ENCODE measurements at regions not wholly inside any gene's neighbourhood (a gene's known extent, or its start where the extent isn't known, plus 50 kb on each side); places are given as distances from the start of the nearest gene placed in this dataset.

GRCh38 chr15:93816815-93817214, 414.5 kb upstream of the MCTP2 start:
- H3K4me1 Mint-ChIP-seq (ENCODE audit: low read depth): no peaks in the 10 kb centered on the region
- DNase-seq: no peak
- no peaks in the 10 kb centered on the region; the same call in 1 of the 2 replicates for H3K27me3 Mint-ChIP-seq (ENCODE audit: insufficient read depth)
- H3K9me3 Mint-ChIP-seq: peaks cover 31% of the 10 kb centered on the region
- H3K4me3 Mint-ChIP-seq: no peak overlapping the region
- H3K36me3 Mint-ChIP-seq (ENCODE audit: low read depth): no peaks in the 10 kb centered on the region
- TF ChIP-seq CTCF (IDR thresholded peaks at IDR 0.05): no peak
- H3K27ac Mint-ChIP-seq: no peak overlapping the region

GRCh38 chr15:93811305-93811704, 420.1 kb upstream of the MCTP2 start:
- Mint-ChIP-seq H3K9me3 (peaks cover 17% of the 10 kb centered on the region), H3K27ac (no peak overlapping the region), H3K36me3 (ENCODE audit: low read depth) (no peaks in the 10 kb centered on the region), H3K4me1 (ENCODE audit: low read depth) (peaks cover 5% of the 10 kb centered on the region; the same call in 1 of the 2 replicates), H3K27me3 (ENCODE audit: insufficient read depth) (no peaks in the 10 kb centered on the region; the same call in 1 of the 2 replicates), H3K4me3 (no peak overlapping the region)
- TF ChIP-seq CTCF (IDR thresholded peaks at IDR 0.05): no peak
- DNase-seq: no peak

GRCh38 chr15:93809516-93809915, 421.8 kb upstream of the MCTP2 start:
- DNase-seq: no peak
- TF ChIP-seq CTCF (IDR thresholded peaks at IDR 0.05): no peak
- H3K4me3 Mint-ChIP-seq: no peak overlapping the region
- H3K27me3 Mint-ChIP-seq (ENCODE audit: insufficient read depth): peaks cover under 1% of the 10 kb centered on the region
- H3K36me3 Mint-ChIP-seq (ENCODE audit: low read depth): no peaks in the 10 kb centered on the region
- H3K27ac Mint-ChIP-seq: no peak overlapping the region
- peaks cover 5% of the 10 kb centered on the region; the same call in 1 of the 2 replicates for H3K4me1 Mint-ChIP-seq (ENCODE audit: low read depth)
- peaks cover 23% of the 10 kb centered on the region for H3K9me3 Mint-ChIP-seq

GRCh38 chr15:93803421-93804152, 427.8 kb upstream of the MCTP2 start:
- no peak overlapping the region for H3K4me3 Mint-ChIP-seq
- peaks cover 12% of the 10 kb centered on the region; the same call in 1 of the 2 replicates for H3K4me1 Mint-ChIP-seq (ENCODE audit: low read depth)
- no peak overlapping the region for H3K27ac Mint-ChIP-seq
- TF ChIP-seq CTCF (IDR thresholded peaks at IDR 0.05): no peak
- H3K27me3 Mint-ChIP-seq (ENCODE audit: insufficient read depth): peaks cover 3% of the 10 kb centered on the region; the same call in 1 of the 2 replicates
- H3K36me3 Mint-ChIP-seq (ENCODE audit: low read depth): no peaks in the 10 kb centered on the region
- DNase-seq: no peak
- peaks cover 21% of the 10 kb centered on the region for H3K9me3 Mint-ChIP-seq

GRCh38 chr15:93801206-93801605, 430.2 kb upstream of the MCTP2 start:
- TF ChIP-seq CTCF (IDR thresholded peaks at IDR 0.05): no peak
- DNase-seq: no peak
- Mint-ChIP-seq H3K36me3 (ENCODE audit: low read depth) (no peaks in the 10 kb centered on the region), H3K27ac (no peak overlapping the region), H3K4me1 (ENCODE audit: low read depth) (peaks cover 6% of the 10 kb centered on the region; the same call in 1 of the 2 replicates), H3K9me3 (peaks cover 21% of the 10 kb centered on the region), H3K4me3 (no peak overlapping the region), H3K27me3 (ENCODE audit: insufficient read depth) (peaks cover 3% of the 10 kb centered on the region; the same call in 1 of the 2 replicates)
